CD8-positive, alpha-beta memory T cell (primary cell): ENCODE measurements at regions not wholly inside any gene's neighbourhood (a gene's known extent, or its start where the extent isn't known, plus 50 kb on each side); places are given as distances from the start of the nearest gene placed in this dataset.

ENCODE experiments used
- CTCF ChIA-PET: fragments of 350-600 bp; sonication (Branson Sonifier 250); formaldehyde crosslinking; loops from one replicate; lab custom pipeline; 2021; ENCODE audit warnings: antibody characterized with exemption; lab: Charles Lee
- POLR2A ChIA-PET: fragments of 350-600 bp; sonication (Branson Sonifier 250); formaldehyde crosslinking; loops from one replicate; lab custom pipeline; 2021; ENCODE audit warnings: antibody characterized with exemption; lab: Charles Lee
- DNase-seq, 5 donors: peaks; one replicate each; pipeline versions ENCODE4 v3.0.0 to v3.0.0-alpha.2; 2020 to 2022; ENCODE audit warnings: mixed read lengths in 1 of 5
- H3K27ac ChIP-seq: one replicate; pipeline ENCODE4 v1.7.0; 2013; ENCODE audit warnings: low read depth, mild to moderate bottlenecking, low read length, moderate library complexity
- H3K27me3 ChIP-seq: 2 replicates; pipeline ENCODE4 v1.7.0; 2013; ENCODE audit warnings: low read length, mild to moderate bottlenecking; ENCODE audit not compliant: insufficient read depth, poor library complexity, severe bottlenecking
- H3K36me3 ChIP-seq: 2 replicates; pipeline ENCODE4 v1.7.0; 2013; ENCODE audit warnings: mild to moderate bottlenecking, low read length, moderate library complexity; ENCODE audit not compliant: insufficient read depth
- H3K4me1 ChIP-seq: 2 replicates; pipeline ENCODE4 v1.7.0; 2013; ENCODE audit warnings: mild to moderate bottlenecking, low read length, moderate library complexity; ENCODE audit not compliant: insufficient read depth
- H3K4me3 ChIP-seq: 2 replicates; pipeline ENCODE4 v1.7.0; 2013; ENCODE audit warnings: mild to moderate bottlenecking, low read length
- H3K9me3 ChIP-seq: 2 replicates; pipeline ENCODE4 v1.7.0; 2013; ENCODE audit warnings: mild to moderate bottlenecking, low read length
- H3K27ac Mint-ChIP-seq, 8 donors: one replicate each; pipeline ENCODE4 v1.8.0; 2020 to 2021; ENCODE audit warnings: mixed read lengths in 8 of 8, mild to moderate bottlenecking in 6 of 8, inconsistent platforms in 3 of 8, moderate library complexity in 3 of 8
- H3K27me3 Mint-ChIP-seq, 2 donors: one replicate each; pipeline ENCODE4 v1.8.0; 2020 to 2021; ENCODE audit warnings: mixed read lengths in 2 of 2, mild to moderate bottlenecking in 1 of 2, moderate library complexity in 1 of 2
- H3K36me3 Mint-ChIP-seq, 3 donors: one replicate each; pipeline ENCODE4 v1.8.0; 2020 to 2021; ENCODE audit warnings: mixed read lengths in 3 of 3, inconsistent platforms in 1 of 3, mild to moderate bottlenecking in 1 of 3
- H3K4me1 Mint-ChIP-seq, 3 donors: one replicate each; pipeline ENCODE4 v1.8.0; 2020 to 2021; ENCODE audit warnings: mixed read lengths in 3 of 3, inconsistent platforms in 1 of 3, mild to moderate bottlenecking in 1 of 3
- H3K4me3 Mint-ChIP-seq, 7 donors: one replicate each; pipeline ENCODE4 v1.8.0; 2020 to 2021; ENCODE audit warnings: mixed read lengths in 7 of 7, mild to moderate bottlenecking in 6 of 7, moderate library complexity in 4 of 7, inconsistent platforms in 2 of 7
- H3K9me3 Mint-ChIP-seq, 5 donors: one replicate each; pipeline ENCODE4 v1.8.0; 2020 to 2022; ENCODE audit warnings: mixed read lengths in 5 of 5, mild to moderate bottlenecking in 3 of 5, moderate library complexity in 2 of 5, inconsistent platforms in 1 of 5

GRCh38 chr5:160500786-160501779 is 79.4 kb downstream of the PTTG1 start:
- H3K9me3 Mint-ChIP-seq, result no peaks in the 10 kb centered on the region
- CTCF ChIA-PET, result interaction anchor here (0.9 to 2.1 kb wide), 2 partner anchors 62 kb away, joined by 3 to 10 read pairs; no protein-coding TSS in a partner anchor

DNA sequence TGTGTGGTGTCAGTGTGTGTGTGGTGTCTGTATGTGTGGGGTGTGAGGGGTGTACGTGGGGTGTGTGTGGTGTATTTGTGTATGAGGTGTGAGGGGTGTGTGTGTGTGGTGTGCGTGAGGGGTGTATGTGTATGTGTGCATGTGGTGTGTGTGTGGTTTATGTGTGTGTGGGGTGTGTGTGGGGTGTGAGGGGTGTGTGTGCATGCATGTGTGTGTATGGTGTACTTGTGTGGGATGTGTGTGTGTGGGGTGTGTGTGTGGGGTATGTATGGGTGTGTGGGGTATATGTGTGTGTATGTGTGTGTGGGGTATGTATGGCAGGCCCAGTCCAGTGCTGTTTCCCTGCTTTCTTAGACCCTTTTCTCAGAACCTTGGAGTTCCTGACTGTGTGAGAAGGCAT is 83.3 kb downstream of the PTTG1 start:
- H3K27ac ChIP-seq, result no peak overlapping the region
- H3K27ac Mint-ChIP-seq, result peak overlapping the region in 4 of 8 donors; percentile 37 to 96 (median 71)

More at GRCh38 chr5:160500786-160501779, 79.4 kb downstream of the PTTG1 start:
- H3K4me3 Mint-ChIP-seq, result no peak overlapping the region
- peaks cover 6 to 18% (median 12%) of the 10 kb centered on the region in 3 donors for H3K4me1 Mint-ChIP-seq
- H3K27ac Mint-ChIP-seq, result peak overlapping the region in 1 of 8 donors; percentile 4
- H3K27ac ChIP-seq, result no peak overlapping the region
- POLR2A ChIA-PET, result no interaction called here
- peaks cover 0 to 4% (median 0%) of the 10 kb centered on the region in 3 donors for H3K36me3 Mint-ChIP-seq
- no peaks in the 10 kb centered on the region for H3K9me3 ChIP-seq
- no peaks in the 10 kb centered on the region for H3K36me3 ChIP-seq
- H3K27me3 ChIP-seq, result no peaks in the 10 kb centered on the region
- H3K4me1 ChIP-seq, result peaks cover 4% of the 10 kb centered on the region
- H3K4me3 ChIP-seq, result no peak overlapping the region
- no peak for DNase-seq
- peaks cover 0 to 3% of the 10 kb centered on the region in 2 donors for H3K27me3 Mint-ChIP-seq

GRCh38 chr5:160506006-160507004 is 84.7 kb downstream of the PTTG1 start:
- H3K36me3 Mint-ChIP-seq, result no peaks in the 10 kb centered on the region
- H3K4me3 Mint-ChIP-seq, result peak overlapping the region in 6 of 7 donors; percentile 32 to 66 (median 46)
- H3K9me3 Mint-ChIP-seq, result no peaks in the 10 kb centered on the region
- peaks cover 29 to 34% (median 32%) of the 10 kb centered on the region in 3 donors for H3K4me1 Mint-ChIP-seq
- H3K27me3 Mint-ChIP-seq, result peaks cover 0 to 1% of the 10 kb centered on the region in 2 donors
- H3K4me3 ChIP-seq, result no peak overlapping the region
- H3K4me1 ChIP-seq, result peaks cover 24% of the 10 kb centered on the region
- no peaks in the 10 kb centered on the region for H3K36me3 ChIP-seq
- POLR2A ChIA-PET, result interaction anchor here (2.0 kb wide), 1 partner anchor 87 kb away, joined by 4 read pairs; the partner anchor contains the start of gene SLU7
- CTCF ChIA-PET, result interaction anchor here (1.0 to 6.3 kb wide), 2 partner anchors 29 to 67 kb away, joined by 4 to 104 read pairs; no protein-coding TSS in a partner anchor
- H3K27ac ChIP-seq, result peak overlapping the region; percentile 36
- no peaks in the 10 kb centered on the region for H3K9me3 ChIP-seq
- H3K27ac Mint-ChIP-seq, result peak overlapping the region; percentile 72 to 96 (median 94)
- no peaks in the 10 kb centered on the region for H3K27me3 ChIP-seq
- DNase-seq, result peak; percentile 60 to 92 (median 73)

More for the DNA sequence above, 83.3 kb downstream of the PTTG1 start:
- no peaks in the 10 kb centered on the region for H3K36me3 Mint-ChIP-seq
- DNase-seq, result no peak
- no peaks in the 10 kb centered on the region for H3K9me3 ChIP-seq
- no peaks in the 10 kb centered on the region for H3K9me3 Mint-ChIP-seq
- ChIA-PET POLR2A (no interaction called here), CTCF (interaction anchor here (6.3 kb wide), 1 partner anchor 65 kb away, joined by 104 read pairs; no protein-coding TSS in a partner anchor)
- peaks cover 29 to 34% (median 32%) of the 10 kb centered on the region in 3 donors for H3K4me1 Mint-ChIP-seq
- H3K4me3 Mint-ChIP-seq, result no peak overlapping the region
- H3K27me3 Mint-ChIP-seq, result peaks cover 0 to 1% of the 10 kb centered on the region in 2 donors
- H3K4me3 ChIP-seq, result no peak overlapping the region
- no peaks in the 10 kb centered on the region for H3K27me3 ChIP-seq
- no peaks in the 10 kb centered on the region for H3K36me3 ChIP-seq
- H3K4me1 ChIP-seq, result peaks cover 24% of the 10 kb centered on the region

DNA sequence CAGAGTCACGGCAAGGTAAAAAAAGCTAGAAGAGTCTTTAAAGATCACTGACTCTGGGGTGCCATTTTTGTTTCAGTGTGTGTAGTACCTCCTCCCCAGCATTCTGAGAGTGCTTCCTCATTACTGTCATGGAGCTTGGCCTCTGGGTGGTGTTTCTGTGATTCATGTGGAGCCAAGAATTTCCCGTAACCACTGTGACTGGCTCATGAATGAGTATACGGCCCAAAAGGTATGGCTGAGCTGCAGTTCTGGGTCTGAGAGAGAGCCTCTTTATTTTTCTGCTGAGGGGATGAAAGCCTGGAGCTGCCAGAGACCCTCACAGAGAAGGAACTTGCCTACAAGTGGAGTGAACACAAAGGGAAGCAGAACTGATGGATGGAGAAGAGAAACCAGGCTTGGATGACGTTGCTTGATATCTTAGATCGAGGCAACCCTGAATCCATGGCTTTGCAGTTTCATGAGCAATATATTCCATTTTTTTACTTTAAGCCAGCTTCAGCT is 85.6 kb downstream of the PTTG1 start:
- no peak for DNase-seq
- peak overlapping the region; percentile 36 for H3K27ac ChIP-seq
- peaks cover 24% of the 10 kb centered on the region for H3K4me1 ChIP-seq
- H3K9me3 Mint-ChIP-seq, result no peaks in the 10 kb centered on the region
- no peaks in the 10 kb centered on the region for H3K9me3 ChIP-seq
- ChIA-PET CTCF (interaction anchor here (1.0 to 6.3 kb wide), 5 partner anchors 22 to 88 kb away, joined by 4 to 104 read pairs (median 5); partner anchors contain the start of genes PTTG1 and SLU7), POLR2A (interaction anchor here (2.0 kb wide), 1 partner anchor 88 kb away, joined by 4 read pairs; the partner anchor contains the start of gene SLU7)
- peak overlapping the region in 5 of 7 donors; percentile 32 to 66 (median 53) for H3K4me3 Mint-ChIP-seq
- H3K36me3 Mint-ChIP-seq, result no peaks in the 10 kb centered on the region
- H3K36me3 ChIP-seq, result no peaks in the 10 kb centered on the region
- H3K4me3 ChIP-seq, result no peak overlapping the region
- H3K27ac Mint-ChIP-seq, result peak overlapping the region; percentile 72 to 96 (median 94)
- no peaks in the 10 kb centered on the region for H3K27me3 ChIP-seq
- peaks cover 29 to 34% (median 32%) of the 10 kb centered on the region in 3 donors for H3K4me1 Mint-ChIP-seq
- peaks cover 1 to 3% of the 10 kb centered on the region in 2 donors for H3K27me3 Mint-ChIP-seq

GRCh38 chr5:160508780-160509361 is 87.2 kb downstream of the PTTG1 start:
- ChIA-PET POLR2A (no interaction called here), CTCF (interaction anchor here (0.8 to 6.3 kb wide), 8 partner anchors 10 to 89 kb away, joined by 3 to 104 read pairs (median 4); partner anchors contain the start of gene SLU7)
- H3K4me1 Mint-ChIP-seq, result peaks cover 29 to 34% (median 32%) of the 10 kb centered on the region in 3 donors
- DNase-seq, result peak; percentile 30 to 77 (median 66)
- H3K27me3 Mint-ChIP-seq, result peaks cover 0 to 5% of the 10 kb centered on the region in 2 donors
- no peaks in the 10 kb centered on the region for H3K9me3 Mint-ChIP-seq
- peaks cover 24% of the 10 kb centered on the region for H3K4me1 ChIP-seq
- no peak overlapping the region for H3K4me3 ChIP-seq
- H3K4me3 Mint-ChIP-seq, result peak overlapping the region in 1 of 7 donors; percentile 8
- H3K27ac ChIP-seq, result no peak overlapping the region
- H3K9me3 ChIP-seq, result no peaks in the 10 kb centered on the region
- H3K27me3 ChIP-seq, result no peaks in the 10 kb centered on the region
- peaks cover 0 to 2% (median 0%) of the 10 kb centered on the region in 3 donors for H3K36me3 Mint-ChIP-seq
- H3K27ac Mint-ChIP-seq, result peak overlapping the region in 7 of 8 donors; percentile 10 to 92 (median 80)
- H3K36me3 ChIP-seq, result no peaks in the 10 kb centered on the region

DNA sequence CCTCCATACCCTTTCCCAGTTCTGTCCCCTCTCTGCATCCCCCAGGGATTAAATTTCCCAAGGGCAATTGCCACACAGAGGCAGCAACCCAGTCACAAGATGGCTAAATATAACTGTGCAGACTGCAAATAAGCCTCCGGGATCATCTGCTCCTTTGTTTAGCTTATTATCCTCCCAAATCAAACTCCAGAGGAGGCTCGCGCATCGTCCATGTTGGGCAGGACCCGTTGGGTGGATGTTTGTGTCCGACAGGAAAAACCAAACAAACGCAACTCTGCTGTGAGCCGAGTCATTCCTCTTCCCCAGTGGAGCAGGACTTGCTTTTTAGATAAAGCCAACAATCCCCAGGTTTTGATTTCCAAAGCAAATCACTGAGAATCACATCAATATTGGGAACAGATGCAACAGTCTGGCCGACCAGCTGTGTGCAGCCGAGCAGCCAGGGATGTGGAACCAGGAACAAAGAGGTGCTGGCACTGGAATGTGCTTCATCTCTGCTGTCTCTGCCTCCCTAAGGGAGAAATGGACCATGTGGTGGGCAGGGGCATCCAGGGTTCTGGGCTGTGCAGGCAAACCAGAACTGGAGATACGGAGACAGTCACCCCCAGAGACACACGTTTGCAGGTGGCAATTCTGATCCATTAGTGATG is 89.8 kb downstream of the PTTG1 start:
- no peak overlapping the region for H3K27ac Mint-ChIP-seq
- peaks cover 0 to 2% (median 0%) of the 10 kb centered on the region in 3 donors for H3K36me3 Mint-ChIP-seq
- no peak overlapping the region for H3K4me3 ChIP-seq
- no peak overlapping the region for H3K27ac ChIP-seq
- H3K36me3 ChIP-seq, result no peaks in the 10 kb centered on the region
- ChIA-PET POLR2A (no interaction called here), CTCF (interaction anchor here (6.3 kb wide), 1 partner anchor 72 kb away, joined by 104 read pairs; no protein-coding TSS in a partner anchor)
- DNase-seq, result no peak
- H3K4me3 Mint-ChIP-seq, result no peak overlapping the region
- H3K27me3 ChIP-seq, result no peaks in the 10 kb centered on the region
- no peaks in the 10 kb centered on the region for H3K9me3 Mint-ChIP-seq
- H3K27me3 Mint-ChIP-seq, result peaks cover 0 to 5% of the 10 kb centered on the region in 2 donors
- peaks cover 17% of the 10 kb centered on the region for H3K4me1 ChIP-seq
- peaks cover 20 to 23% (median 21%) of the 10 kb centered on the region in 3 donors for H3K4me1 Mint-ChIP-seq
- no peaks in the 10 kb centered on the region for H3K9me3 ChIP-seq
